GM19351 (cell line): ENCODE measurements at regions not wholly inside any gene's neighbourhood (a gene's known extent, or its start where the extent isn't known, plus 50 kb on each side); places are given as distances from the start of the nearest gene placed in this dataset.

Experiments
- ATAC-seq: cut with Tn5 transposase; IDR thresholded peaks from one replicate; pipeline ENCODE4 v1.9.1; 2021; ENCODE audit warnings: mild to moderate bottlenecking, moderate library complexity; ENCODE audit not compliant: unreplicated experiment

DNA sequence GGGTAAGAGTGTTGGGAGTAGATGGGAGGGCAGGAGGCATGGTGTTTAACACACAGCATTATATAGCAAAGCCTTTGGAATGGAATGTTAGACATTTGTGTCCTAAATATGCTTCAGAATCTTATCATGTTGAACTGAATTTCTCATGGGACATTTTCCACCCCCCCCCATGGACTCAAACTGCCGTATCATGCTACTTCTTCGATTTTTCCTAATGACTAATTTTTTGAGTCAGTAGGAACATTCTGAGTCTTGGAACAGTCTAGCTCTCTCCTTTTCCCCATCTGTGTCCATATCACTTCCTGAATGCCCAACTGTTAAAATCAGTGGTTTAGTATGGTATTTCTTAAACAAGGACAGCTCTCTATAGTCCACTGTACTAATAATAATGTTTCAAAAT lies 380.6 kb downstream of the TLE4 start:
- no peak for ATAC-seq

GRCh38 chr9:79946712-79947111 lies 374.9 kb downstream of the TLE4 start:
- no peak for ATAC-seq

DNA sequence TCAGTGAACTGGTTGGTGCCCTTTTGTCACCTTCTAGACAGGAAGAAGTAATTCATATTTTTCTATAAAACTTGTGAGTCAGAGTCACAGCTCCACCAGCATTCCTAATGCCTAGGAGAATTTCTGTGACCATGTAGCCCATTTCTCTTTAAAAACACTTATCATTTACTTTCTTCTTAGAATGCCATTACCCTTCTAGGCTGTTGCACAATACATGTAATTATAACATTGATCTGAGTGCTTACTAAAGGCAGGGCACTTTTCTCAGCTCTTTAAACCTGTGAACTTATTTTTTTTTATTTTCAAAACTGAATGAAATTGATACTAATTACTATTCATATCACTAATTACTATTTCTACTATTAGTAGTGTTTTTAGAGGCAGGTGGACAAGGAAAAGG lies 373.7 kb downstream of the TLE4 start:
- ATAC-seq: no peak

- ATAC-seq: no peak
Observed at GRCh38 chr9:79945016-79945415, 373.3 kb downstream of the TLE4 start.

GRCh38 chr9:79940919-79941318 lies 369.2 kb downstream of the TLE4 start:
- ATAC-seq: no peak

DNA sequence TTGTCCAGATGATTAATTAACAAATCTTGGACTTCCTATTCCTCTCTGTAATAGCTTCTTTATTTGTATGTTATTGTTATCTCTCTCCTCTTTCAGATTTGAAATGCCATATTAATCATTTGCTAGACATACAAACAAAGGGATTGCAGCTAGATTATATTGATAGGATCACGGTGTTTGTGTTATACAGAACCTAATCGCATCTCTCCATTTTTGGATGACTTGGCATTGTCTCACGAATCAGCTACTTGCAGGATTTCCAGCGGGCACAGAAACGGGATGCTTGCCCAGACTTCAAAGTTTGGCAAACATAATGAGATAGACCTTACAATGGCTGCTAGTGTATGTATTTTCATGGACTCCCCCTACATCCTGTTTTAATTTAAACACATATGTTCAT lies 368.1 kb downstream of the TLE4 start:
- no peak for ATAC-seq

DNA sequence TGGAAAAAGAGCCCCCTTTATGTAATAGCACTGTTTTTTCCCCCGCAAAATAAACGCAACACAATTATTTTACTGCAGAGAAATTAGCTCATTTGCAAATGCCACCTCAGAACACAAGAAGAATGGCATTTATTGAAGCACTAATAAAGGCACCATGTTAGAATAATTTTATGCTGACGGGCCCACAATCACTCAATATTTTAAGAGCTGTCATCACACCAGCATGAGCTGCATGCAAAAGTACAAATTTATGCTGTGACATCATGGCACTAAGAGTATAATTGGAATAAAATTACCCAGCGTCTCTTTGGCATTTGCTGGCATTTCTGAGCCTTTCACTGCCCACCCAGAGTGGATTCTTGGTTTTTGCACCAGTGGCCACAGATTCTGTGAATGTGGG lies 364.6 kb downstream of the TLE4 start:
- no peak for ATAC-seq

DNA sequence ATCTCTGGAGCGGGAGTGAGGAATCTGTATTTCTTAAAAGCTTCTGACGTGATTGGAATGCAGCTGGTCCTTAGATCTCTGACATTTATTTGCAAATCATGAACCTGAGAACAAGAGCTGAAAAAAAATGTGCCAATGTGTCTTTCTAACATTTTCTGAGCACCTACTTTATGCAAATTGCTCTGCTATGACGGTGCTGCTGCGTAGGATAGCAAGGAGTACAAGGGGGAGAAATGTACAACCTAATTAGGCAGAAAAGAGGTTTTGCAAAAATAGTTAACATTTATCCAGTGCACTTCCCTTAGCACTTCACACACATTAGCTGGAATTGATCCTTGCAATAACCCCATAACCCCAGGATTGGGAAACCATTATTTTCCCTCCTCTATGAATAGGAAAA lies 357.5 kb downstream of the TLE4 start:
- ATAC-seq: no peak

DNA sequence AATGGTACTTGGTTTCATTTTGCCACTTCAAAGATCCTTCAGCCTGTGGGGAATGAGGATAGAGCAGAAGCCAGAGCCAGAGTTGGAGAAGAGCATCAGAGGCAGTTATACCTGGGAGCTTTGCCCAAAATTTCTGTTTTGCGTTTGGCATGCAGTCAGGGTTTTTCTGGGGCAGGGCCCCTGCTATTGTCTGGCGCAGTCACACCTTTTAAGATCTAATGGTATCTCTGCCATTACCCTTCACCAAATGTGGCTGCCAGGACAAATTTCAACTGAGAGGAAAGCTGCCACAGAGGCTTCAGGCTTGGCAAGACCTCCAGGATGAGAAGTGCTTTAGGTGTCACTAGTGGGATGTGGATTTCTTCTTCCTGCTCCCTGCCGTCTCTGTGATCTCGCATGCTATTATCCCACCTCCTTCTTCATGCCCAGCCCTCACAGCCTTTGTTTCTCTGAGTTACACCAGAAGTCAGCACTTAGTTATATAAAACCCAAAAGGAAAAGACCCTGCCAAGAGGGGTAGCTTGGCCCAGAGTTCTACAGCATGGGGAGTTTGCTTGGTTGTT lies 357.0 kb downstream of the TLE4 start:
- ATAC-seq: no peak

DNA sequence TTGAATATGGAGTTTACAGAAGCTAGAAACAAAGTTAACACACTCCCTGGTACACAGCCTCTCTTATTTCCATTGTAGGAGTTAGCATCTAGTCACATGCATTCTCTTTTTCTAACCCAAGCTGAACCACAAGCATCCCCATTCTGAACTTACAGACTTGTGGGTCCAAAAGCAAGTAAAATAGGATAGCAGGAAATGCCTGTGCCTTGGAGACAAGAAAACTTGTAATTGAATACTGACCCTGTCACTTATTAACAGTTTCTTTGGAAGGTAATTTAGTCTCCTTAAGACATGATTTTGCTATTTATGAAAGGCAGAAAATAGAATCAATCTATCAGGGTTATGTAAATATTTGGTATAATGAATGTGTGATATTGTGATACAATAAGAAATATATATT lies 353.6 kb downstream of the TLE4 start:
- no peak for ATAC-seq

DNA sequence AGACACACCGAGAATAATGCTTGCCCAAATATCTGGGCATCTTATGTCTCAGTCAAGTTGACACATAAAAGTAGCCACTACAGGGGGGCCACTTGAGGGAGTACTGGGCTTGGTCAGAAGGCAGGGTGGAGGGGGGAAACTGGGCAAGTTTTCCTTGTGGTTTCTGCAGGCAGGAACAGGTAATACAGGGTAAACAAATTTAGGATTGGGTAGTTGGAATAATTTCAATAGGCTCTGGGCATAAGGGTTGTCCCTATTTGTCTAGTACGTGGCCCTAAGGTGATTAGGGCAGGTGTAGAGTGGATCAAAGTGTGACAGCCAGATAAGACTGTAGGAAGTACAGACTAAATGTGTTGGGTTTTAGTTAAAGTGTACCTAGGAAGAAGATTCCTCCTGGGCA lies 353.1 kb downstream of the TLE4 start:
- ATAC-seq: no peak

GRCh38 chr9:79917421-79917820 lies 345.7 kb downstream of the TLE4 start:
- ATAC-seq: no peak

DNA sequence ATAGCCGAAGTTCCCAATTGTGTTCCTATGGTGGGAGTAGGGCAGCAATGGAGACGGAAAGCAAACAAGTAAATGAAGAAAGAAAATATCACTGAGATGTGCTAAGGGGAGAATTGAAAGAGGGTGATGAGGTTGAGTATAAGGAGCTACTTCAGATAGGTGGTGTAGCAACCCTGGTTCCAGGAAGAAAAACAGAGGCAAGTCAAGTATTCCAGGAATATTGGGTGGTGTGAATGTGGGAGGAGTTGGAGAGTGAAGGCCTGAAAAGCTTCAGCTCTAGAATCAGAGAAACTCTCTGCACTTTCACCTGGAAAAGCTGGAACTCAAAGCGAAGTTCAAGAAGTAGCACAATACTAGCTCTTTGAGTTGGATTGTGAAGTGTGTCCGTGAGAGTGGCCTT lies 342.1 kb downstream of the TLE4 start:
- ATAC-seq: no peak

DNA sequence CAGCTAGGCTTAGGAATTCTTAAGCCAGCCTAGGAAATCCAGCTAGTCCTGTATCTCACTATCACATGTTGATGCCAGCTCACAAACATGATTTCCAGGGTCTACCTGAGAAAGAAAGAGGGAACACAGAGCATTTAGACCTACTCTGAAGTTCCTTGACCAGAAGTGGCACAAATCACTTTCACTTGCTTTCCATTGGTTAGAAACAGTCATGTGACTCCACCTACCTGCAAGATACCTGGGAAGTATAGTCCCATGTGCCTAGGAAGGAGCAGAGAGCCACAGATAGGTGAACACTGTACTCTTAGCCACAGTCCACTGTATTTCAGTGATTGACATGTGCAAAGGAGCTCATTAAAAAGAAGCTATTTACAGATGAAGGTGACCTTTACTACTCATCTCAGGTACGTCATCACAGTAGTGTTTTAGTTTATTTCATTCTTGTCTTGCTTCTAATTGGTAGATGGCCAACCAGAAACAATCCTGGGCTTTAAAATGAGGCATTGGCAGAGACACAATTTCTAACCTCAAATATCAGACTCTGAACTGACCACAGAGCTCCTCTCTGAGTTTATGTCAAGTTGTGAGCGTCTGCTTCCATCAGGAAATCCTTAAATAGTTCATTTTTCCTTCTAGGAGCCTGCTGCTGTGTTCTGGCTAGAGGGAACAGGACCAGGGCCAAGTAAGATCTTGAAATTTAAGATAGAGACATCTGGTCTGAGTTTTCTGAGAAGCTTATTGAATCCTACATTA lies 340.7 kb downstream of the TLE4 start:
- ATAC-seq: no peak

- no peak for ATAC-seq
Observed at GRCh38 chr9:79911724-79912123, 340.0 kb downstream of the TLE4 start.

DNA sequence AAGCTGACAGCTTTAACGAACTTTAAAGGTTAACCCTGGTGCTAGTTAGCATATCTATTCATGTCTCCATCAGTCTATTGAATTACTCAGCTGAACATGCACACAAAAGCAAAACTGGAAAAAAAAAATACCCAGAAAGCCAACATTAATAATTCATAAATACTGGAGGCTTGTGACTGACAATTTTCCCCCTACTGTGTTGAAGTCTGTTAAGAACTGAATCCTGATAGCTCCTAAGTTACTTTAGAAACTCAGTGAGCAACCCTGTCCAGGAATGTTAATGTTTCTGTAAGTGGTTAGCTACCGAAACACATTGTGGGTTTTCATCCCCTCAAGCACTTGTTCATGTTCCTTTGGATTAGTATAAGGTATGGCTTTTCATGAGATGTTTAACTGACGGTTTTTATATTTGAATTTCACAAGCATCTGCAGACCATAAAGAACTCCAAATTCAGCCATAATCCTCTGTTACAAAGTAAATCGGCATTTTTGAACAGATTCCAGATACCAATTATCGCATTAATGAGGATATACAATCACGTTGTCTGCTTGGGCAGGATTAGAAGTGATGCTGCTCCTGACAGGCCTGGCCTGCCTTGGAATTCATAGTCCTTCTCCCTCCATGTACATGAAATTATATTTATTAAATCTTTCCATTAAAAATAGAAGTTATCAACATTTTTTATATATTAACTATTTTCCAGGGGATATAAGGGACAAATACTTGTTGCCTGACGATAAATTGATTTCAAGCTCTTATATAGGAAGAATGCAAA lies 331.2 kb downstream of the TLE4 start:
- ATAC-seq: no peak

GRCh38 chr9:79900754-79901153 lies 329.0 kb downstream of the TLE4 start:
- ATAC-seq: no peak

DNA sequence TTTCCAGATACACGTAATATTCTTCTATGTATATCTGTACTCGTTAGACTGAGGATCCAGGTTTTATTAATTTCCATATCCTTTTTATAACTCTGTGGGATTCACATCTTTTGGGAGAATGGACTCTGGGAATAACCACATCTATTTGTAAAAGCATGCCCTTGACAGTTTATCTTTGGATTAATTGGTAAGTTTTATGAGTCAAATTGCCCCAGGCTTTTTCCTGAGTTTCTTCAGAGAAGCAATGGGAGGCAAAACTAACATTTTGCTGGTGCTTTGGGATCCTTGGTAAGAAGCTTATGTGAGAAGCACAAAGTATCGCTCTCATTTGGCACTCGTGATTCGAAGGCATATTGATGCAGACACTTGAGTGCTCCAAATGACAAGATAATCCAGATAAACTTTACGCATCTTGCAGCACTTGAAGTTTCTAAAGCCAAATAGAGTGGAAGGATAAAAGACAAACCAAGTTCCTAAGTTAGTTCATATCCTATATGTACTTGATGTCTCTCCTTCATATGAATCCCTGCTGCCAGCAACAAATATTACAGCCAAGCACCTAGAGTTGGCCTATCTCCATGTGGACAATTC lies 324.7 kb downstream of the TLE4 start:
- ATAC-seq: no peak

DNA sequence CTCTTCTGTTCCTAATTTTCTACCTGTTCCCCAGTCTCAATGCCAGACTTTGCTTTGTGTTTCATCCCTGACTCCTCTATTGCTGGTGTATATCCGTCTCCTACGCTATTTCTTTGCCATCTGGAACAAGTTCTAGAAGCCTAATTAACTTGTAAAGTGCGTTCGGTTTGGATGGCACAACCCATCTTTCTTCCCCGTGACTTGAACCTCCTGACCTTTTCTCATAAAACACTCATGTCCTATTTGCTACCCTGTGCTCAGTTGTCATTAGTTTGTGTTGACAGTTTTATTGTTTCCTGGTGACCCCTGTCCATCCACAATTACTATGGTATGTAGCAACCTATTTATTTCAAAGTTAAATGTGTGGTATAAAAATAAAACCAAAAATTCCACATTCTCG lies 323.5 kb downstream of the TLE4 start:
- no peak for ATAC-seq

- no peak for ATAC-seq
Observed at GRCh38 chr9:79889369-79889768, 317.6 kb downstream of the TLE4 start.

DNA sequence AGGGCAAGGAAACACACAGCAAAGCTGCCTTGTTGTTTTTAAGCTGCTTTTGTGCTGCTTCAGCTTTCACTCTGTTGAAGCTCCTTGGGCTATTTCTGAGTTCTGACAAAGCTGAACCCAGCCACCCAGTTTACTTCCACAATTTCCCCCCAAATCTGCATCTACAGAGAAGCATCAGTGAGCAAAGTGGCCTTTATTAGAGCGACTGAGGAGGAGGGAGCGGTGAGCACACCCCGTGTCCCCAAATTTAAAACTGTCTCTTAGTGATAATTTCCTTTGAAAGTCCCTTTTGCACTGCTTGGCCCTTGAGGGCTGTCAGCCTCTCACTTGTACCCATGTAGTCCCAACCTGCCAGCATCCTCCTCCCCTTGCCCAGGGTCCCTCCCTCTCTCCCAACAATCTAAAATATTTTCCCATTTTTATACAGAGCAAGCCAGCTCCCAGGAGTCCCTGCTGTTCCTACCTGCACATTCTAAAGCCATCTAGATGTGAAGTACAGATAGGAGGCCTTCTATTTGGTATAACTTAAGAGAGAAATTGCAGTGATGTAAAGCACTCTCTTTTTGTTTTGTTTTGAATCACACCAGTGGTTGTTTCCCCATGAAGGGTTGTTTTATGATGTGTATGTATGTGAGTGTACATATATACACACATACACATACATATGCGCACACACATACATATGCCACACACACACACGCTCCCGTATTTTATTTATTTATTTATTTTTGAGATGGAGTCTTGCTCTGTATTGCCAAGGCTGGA lies 313.5 kb downstream of the TLE4 start:
- ATAC-seq: no peak
